ENCODE measurements at regions not wholly inside any gene's neighbourhood (a gene's known extent, or its start where the extent isn't known, plus 50 kb on each side); places are given as distances from the start of the nearest gene placed in this dataset.

- 27% methylated on average over 7 of the region's 7 CpGs for WGBS (ENCODE audit: insufficient coverage, insufficient replicate concordance, low lambda C conversion rate, missing lambda C conversion rate)
- ChIA-PET RAD21 (ENCODE audit: unreplicated experiment) (no interaction called here), POLR2A (no interaction called here), CTCF (no interaction called here), SMC1A (ENCODE audit: uncharacterized antibody, unreplicated experiment) (interaction anchor here (0.5 to 1.0 kb wide), 2 partner anchors 19 to 85 kb away, joined by 3 read pairs; no protein-coding TSS in a partner anchor)
- H3K4me1 ChIP-seq (ENCODE audit: control insufficient read depth, insufficient read depth, low read length), result no peaks in the 10 kb centered on the region; the same call in 1 of the 2 replicates
- no peak overlapping the region; the same call in 1 of the 2 replicates for H3K4me2 ChIP-seq (ENCODE audit: control insufficient read depth, insufficient read depth)
- H2AFZ ChIP-seq (ENCODE audit: control insufficient read depth, low read depth, low read length), result no peak overlapping the region
- no peaks in the 10 kb centered on the region; a peak in 1 of 4 replicates for H3K27me3 ChIP-seq (replicated peaks in 1 of 2; ENCODE audit: control insufficient read depth in 2 of 2, insufficient read depth in 2 of 2, low read length in 1 of 2)
- DNase-seq (ENCODE audit: low read depth, low spot score), result no peak
- H3K9me3 ChIP-seq (replicated peaks; ENCODE audit: control insufficient read depth, insufficient read depth, low read length), result no peaks in the 10 kb centered on the region; the same call in 2 of the 3 replicates
- no peak overlapping the region for H3K4me3 ChIP-seq
- ATAC-seq, result no peak; the same call in 2 of the 3 replicates
- H3K36me3 ChIP-seq (ENCODE audit: control insufficient read depth in 2 of 2, insufficient read depth in 2 of 2, low read length in 1 of 2), result no peaks in the 10 kb centered on the region
- no TSS peak for BruUV-seq (replicated peaks)
- H3K27ac ChIP-seq (ENCODE audit: control insufficient read depth, insufficient read depth), result no peak overlapping the region
- in situ Hi-C loops (cut with MboI) (no loop called here), intact Hi-C loops (cut with micrococcal nuclease; ENCODE audit: unreplicated experiment) (no loop called here)
- H3K79me2 ChIP-seq (ENCODE audit: control insufficient read depth, insufficient read depth, low read length), result no peaks in the 10 kb centered on the region
- no peak for FAIRE-seq
- no peaks in the 10 kb centered on the region for H4K20me1 ChIP-seq (ENCODE audit: control insufficient read depth, insufficient read depth)
- no peak overlapping the region for H3K9ac ChIP-seq (ENCODE audit: control insufficient read depth, insufficient read depth, low read length)
- no peak for TF ChIP-seq RELB (IDR thresholded peaks at IDR 0.05; ENCODE audit: low read depth)
- no peak for TF ChIP-seq NRF1 (conservative IDR thresholded peaks at IDR 0.05; ENCODE audit: low read depth, low read length)
- no peak for TF ChIP-seq CREB1 (IDR thresholded peaks at IDR 0.05; ENCODE audit: low read depth)
- TF ChIP-seq ZNF384 (IDR thresholded peaks at IDR 0.05; ENCODE audit: borderline replicate concordance, low read depth, low read length), result no peak
- TF ChIP-seq NR2C1 (IDR thresholded peaks at IDR 0.05), result no peak
- peak; percentile 95 for TF ChIP-seq RAD51 (IDR thresholded peaks at IDR 0.05)
- 0 out of 2 replicates have a peak, but pooled peaks have one; percentile 39 for TF ChIP-seq TCF12 (IDR thresholded peaks at IDR 0.05; ENCODE audit: low read depth, low read length)
- no peak for TF ChIP-seq HCFC1 (IDR thresholded peaks at IDR 0.05; ENCODE audit: low read length)
- peak; percentile 38; the same call in 1 of the 2 replicates for TF ChIP-seq USF2 (IDR thresholded peaks at IDR 0.05; ENCODE audit: borderline replicate concordance, low read depth, low read length)
- no peak for TF ChIP-seq NKRF (conservative IDR thresholded peaks at IDR 0.05)
- peak; percentile 23 for TF ChIP-seq FOS (IDR thresholded peaks at IDR 0.05; ENCODE audit: borderline replicate concordance, extremely low read depth, insufficient read length)
- TF ChIP-seq ZBTB11 (CRISPR knock-in tag; IDR thresholded peaks at IDR 0.05), result no peak
- TF ChIP-seq ATF3 (IDR thresholded peaks at IDR 0.05; ENCODE audit: borderline replicate concordance, extremely low read depth, low read depth, low read length), result peak; percentile 72; the same call in 1 of the 2 replicates
- no peak for TF ChIP-seq SREBF1 (IDR thresholded peaks at IDR 0.05; ENCODE audit: low read length)
Measured at GRCh38 chr12:94046626-94047410, 101.6 kb upstream of the PLXNC1 start.
